Peyer's patch (tissue), 4 donors: ENCODE measurements at regions not wholly inside any gene's neighbourhood (a gene's known extent, or its start where the extent isn't known, plus 50 kb on each side); places are given as distances from the start of the nearest gene placed in this dataset.

Experiments used
- POLR2A ChIP-seq, 2 donors: fragments of 450-650 bp; IDR thresholded peaks; one replicate each; pipeline ENCODE4 v1.5.1; 2017; ENCODE audit warnings: antibody characterized with exemption in 2 of 2, mild to moderate bottlenecking in 2 of 2, moderate library complexity in 2 of 2
- TF ChIP-seq, protein P1 (sequence below), 6 experiments: fragments of 450-650 bp in 4 of 6; fragments of 200-600 bp in 2 of 6; sonication (generic) in 1 of 6; IDR thresholded peaks; one replicate each; pipeline ENCODE4 v1.5.1; 2017 to 2019; ENCODE audit warnings: antibody characterized with exemption in 6 of 6, mild to moderate bottlenecking in 3 of 6, moderate library complexity in 1 of 6

- TF ChIP-seq, protein P1, sequence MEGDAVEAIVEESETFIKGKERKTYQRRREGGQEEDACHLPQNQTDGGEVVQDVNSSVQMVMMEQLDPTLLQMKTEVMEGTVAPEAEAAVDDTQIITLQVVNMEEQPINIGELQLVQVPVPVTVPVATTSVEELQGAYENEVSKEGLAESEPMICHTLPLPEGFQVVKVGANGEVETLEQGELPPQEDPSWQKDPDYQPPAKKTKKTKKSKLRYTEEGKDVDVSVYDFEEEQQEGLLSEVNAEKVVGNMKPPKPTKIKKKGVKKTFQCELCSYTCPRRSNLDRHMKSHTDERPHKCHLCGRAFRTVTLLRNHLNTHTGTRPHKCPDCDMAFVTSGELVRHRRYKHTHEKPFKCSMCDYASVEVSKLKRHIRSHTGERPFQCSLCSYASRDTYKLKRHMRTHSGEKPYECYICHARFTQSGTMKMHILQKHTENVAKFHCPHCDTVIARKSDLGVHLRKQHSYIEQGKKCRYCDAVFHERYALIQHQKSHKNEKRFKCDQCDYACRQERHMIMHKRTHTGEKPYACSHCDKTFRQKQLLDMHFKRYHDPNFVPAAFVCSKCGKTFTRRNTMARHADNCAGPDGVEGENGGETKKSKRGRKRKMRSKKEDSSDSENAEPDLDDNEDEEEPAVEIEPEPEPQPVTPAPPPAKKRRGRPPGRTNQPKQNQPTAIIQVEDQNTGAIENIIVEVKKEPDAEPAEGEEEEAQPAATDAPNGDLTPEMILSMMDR (IDR thresholded peaks at IDR 0.05), result no peak
- TF ChIP-seq POLR2A (IDR thresholded peaks at IDR 0.05), result no peak
These were observed 109.9 kb downstream of the TANC2 start for GRCh38 chr17:63075969-63076368.
